Right atrium auricular region (tissue), 2 donors: ENCODE measurements at regions not wholly inside any gene's neighbourhood (a gene's known extent, or its start where the extent isn't known, plus 50 kb on each side); places are given as distances from the start of the nearest gene placed in this dataset.

Experiments
- DNase-seq: peaks from one replicate; pipeline ENCODE4 v3.0.0-alpha.2; 2019; ENCODE audit warnings: low spot score
- H3K27ac ChIP-seq, 2 donors: fragments of 200-600 bp; sonication (generic); 1 replicate in 1 of 2; 2 replicates in 1 of 2; pipeline ENCODE4 v1.5.1; 2016 to 2019
- H3K27me3 ChIP-seq, 2 donors: fragments of 200-600 bp; sonication (generic); one replicate each; pipeline versions ENCODE4 v1.5.1 to v1.6.0; 2017 to 2019
- H3K36me3 ChIP-seq: fragments of 200-600 bp; sonication (generic); one replicate; pipeline ENCODE4 v1.5.1; 2016
- H3K4me1 ChIP-seq, 2 donors: fragments of 200-600 bp; sonication (generic); one replicate each; pipeline versions ENCODE4 v1.5.1 to v1.6.0; 2017 to 2019
- H3K4me3 ChIP-seq, 2 donors: fragments of 200-600 bp; sonication (generic); 1 replicate in 1 of 2; 2 replicates in 1 of 2; pipeline ENCODE4 v1.5.1; 2017 to 2019; ENCODE audit warnings: mild to moderate bottlenecking in 1 of 2, moderate library complexity in 1 of 2
- H3K9me3 ChIP-seq, 2 donors: fragments of 200-600 bp; sonication (generic); one replicate each; pipeline ENCODE4 v1.5.1; 2019
- CTCF ChIP-seq, 2 donors: fragments of 200-600 bp; sonication (generic); IDR thresholded peaks; one replicate each; pipeline ENCODE4 v1.5.1; 2019; ENCODE audit warnings: antibody characterized with exemption in 2 of 2

GRCh38 chr17:43319293-43320124 lies 79.3 kb upstream of the ARL4D start:
- H3K4me3 ChIP-seq: no peak overlapping the region
- no peak for DNase-seq
- TF ChIP-seq CTCF (IDR thresholded peaks at IDR 0.05): no peak
- no peaks in the 10 kb centered on the region for H3K9me3 ChIP-seq
- H3K36me3 ChIP-seq: no peaks in the 10 kb centered on the region
- H3K4me1 ChIP-seq: no peaks in the 10 kb centered on the region
- H3K27me3 ChIP-seq: no peaks in the 10 kb centered on the region
- H3K27ac ChIP-seq: no peak overlapping the region

- TF ChIP-seq CTCF (IDR thresholded peaks at IDR 0.05): no peak
- Histone ChIP-seq H3K27ac (no peak overlapping the region), H3K4me3 (no peak overlapping the region), H3K36me3 (no peaks in the 10 kb centered on the region), H3K4me1 (no peaks in the 10 kb centered on the region), H3K27me3 (no peaks in the 10 kb centered on the region), H3K9me3 (no peaks in the 10 kb centered on the region)
- DNase-seq: no peak
Measured at GRCh38 chr17:43316522-43317142, 82.2 kb upstream of the ARL4D start.

GRCh38 chr17:43315858-43316521 lies 82.2 kb upstream of the RNU2-1 start:
- H3K27ac ChIP-seq: no peak overlapping the region
- TF ChIP-seq CTCF (IDR thresholded peaks at IDR 0.05): no peak
- H3K4me1 ChIP-seq: no peaks in the 10 kb centered on the region
- no peaks in the 10 kb centered on the region for H3K27me3 ChIP-seq
- H3K4me3 ChIP-seq: no peak overlapping the region
- no peaks in the 10 kb centered on the region for H3K36me3 ChIP-seq
- no peak for DNase-seq
- no peaks in the 10 kb centered on the region for H3K9me3 ChIP-seq

- Histone ChIP-seq H3K4me3 (no peak overlapping the region), H3K27ac (no peak overlapping the region)
Measured at GRCh38 chr17:43315369-43315768, 81.6 kb upstream of the RNU2-1 start.

GRCh38 chr17:43314611-43315011 lies 80.8 kb upstream of the RNU2-1 start:
- DNase-seq: peak; percentile 30
- Histone ChIP-seq H3K4me3 (no peak overlapping the region), H3K9me3 (no peaks in the 10 kb centered on the region), H3K27me3 (no peaks in the 10 kb centered on the region), H3K27ac (no peak overlapping the region), H3K4me1 (no peaks in the 10 kb centered on the region), H3K36me3 (no peaks in the 10 kb centered on the region)
- no peak for TF ChIP-seq CTCF (IDR thresholded peaks at IDR 0.05)

More at GRCh38 chr17:43315369-43315768, 81.6 kb upstream of the RNU2-1 start:
- TF ChIP-seq CTCF (IDR thresholded peaks at IDR 0.05): no peak
- no peak for DNase-seq
- H3K36me3 ChIP-seq: no peaks in the 10 kb centered on the region
- H3K9me3 ChIP-seq: no peaks in the 10 kb centered on the region
- H3K4me1 ChIP-seq: no peaks in the 10 kb centered on the region
- H3K27me3 ChIP-seq: no peaks in the 10 kb centered on the region
